Astrocyte (in vitro differentiated cells and primary cell): ENCODE measurements at regions not wholly inside any gene's neighbourhood (a gene's known extent, or its start where the extent isn't known, plus 50 kb on each side); places are given as distances from the start of the nearest gene placed in this dataset.
"Not testable (repeated sequence)": the region's sequence is repeated elsewhere in the genome, so short reads cannot be mapped to it uniquely, and the experiment has no call there.

Experiments
- DNase-seq: peaks from one replicate; pipeline ENCODE4 v3.0.0-alpha.2; 2010; ENCODE audit warnings: low read depth
- FAIRE-seq: peaks from 2 replicates; lab custom pipeline; 2011; peaks lifted over from hg19 to GRCh38; lab: Jason Lieb, UNC
- H2AFZ ChIP-seq: 2 replicates; pipeline ENCODE4 v1.6.0; 2012; ENCODE audit warnings: low read depth, low read length, inconsistent platforms
- H3K27ac ChIP-seq: 2 replicates; pipeline ENCODE4 v1.5.1; 2011; ENCODE audit warnings: low read depth, low read length, inconsistent platforms
- H3K27me3 ChIP-seq: 2 replicates; pipeline ENCODE4 v1.6.0; 2011; ENCODE audit warnings: low read length, inconsistent platforms; ENCODE audit not compliant: insufficient read depth
- H3K36me3 ChIP-seq: 2 replicates; pipeline ENCODE4 v1.5.1; 2011; ENCODE audit warnings: low read length, inconsistent platforms; ENCODE audit not compliant: insufficient read depth
- H3K4me1 ChIP-seq: 2 replicates; pipeline ENCODE4 v1.5.1; 2011; ENCODE audit warnings: low read length, inconsistent platforms; ENCODE audit not compliant: insufficient read depth
- H3K4me2 ChIP-seq: 2 replicates; pipeline ENCODE4 v1.6.0; 2012; ENCODE audit warnings: low read length, inconsistent platforms
- H3K4me3 ChIP-seq: 2 replicates; pipeline ENCODE4 v1.5.1; 2011; ENCODE audit warnings: low read depth, mild to moderate bottlenecking, low read length, inconsistent platforms; ENCODE audit not compliant: insufficient read depth
- H3K79me2 ChIP-seq: 2 replicates; pipeline ENCODE4 v1.6.0; 2012; ENCODE audit warnings: mild to moderate bottlenecking, low read length, inconsistent platforms; ENCODE audit not compliant: insufficient read depth
- H3K9ac ChIP-seq: 2 replicates; pipeline ENCODE4 v1.6.0; 2012; ENCODE audit warnings: mild to moderate bottlenecking, low read length, inconsistent platforms
- H3K9me3 ChIP-seq: 2 replicates; pipeline ENCODE4 v1.5.1; 2012; ENCODE audit warnings: low read depth, mild to moderate bottlenecking, low read length, inconsistent platforms; ENCODE audit not compliant: insufficient read depth
- H4K20me1 ChIP-seq: 2 replicates; pipeline ENCODE4 v1.6.0; 2012; ENCODE audit warnings: low read length, inconsistent platforms; ENCODE audit not compliant: insufficient read depth
- H3K27ac Mint-ChIP-seq: one replicate; pipeline ENCODE4 v1.8.0; 2021; ENCODE audit warnings: mild to moderate bottlenecking, mixed read lengths; ENCODE audit not compliant: unreplicated experiment
- H3K27me3 Mint-ChIP-seq: one replicate; pipeline ENCODE4 v1.8.0; 2021; ENCODE audit warnings: low read depth, mixed read lengths; ENCODE audit not compliant: unreplicated experiment
- H3K36me3 Mint-ChIP-seq: one replicate; pipeline ENCODE4 v1.8.0; 2021; ENCODE audit warnings: low read depth, mixed read lengths; ENCODE audit not compliant: unreplicated experiment
- H3K4me1 Mint-ChIP-seq: one replicate; pipeline ENCODE4 v1.8.0; 2021; ENCODE audit warnings: low read depth, mixed read lengths; ENCODE audit not compliant: unreplicated experiment
- H3K4me3 Mint-ChIP-seq: one replicate; pipeline ENCODE4 v1.8.0; 2021; ENCODE audit warnings: mild to moderate bottlenecking, moderate library complexity, mixed read lengths; ENCODE audit not compliant: unreplicated experiment
- H3K9me3 Mint-ChIP-seq: one replicate; pipeline ENCODE4 v1.8.0; 2021; ENCODE audit warnings: mild to moderate bottlenecking, mixed read lengths; ENCODE audit not compliant: unreplicated experiment
- CTCF ChIP-seq: IDR thresholded peaks from 2 replicates; pipeline ENCODE4 v1.5.1; 2011; ENCODE audit warnings: low read depth, mild to moderate bottlenecking, inconsistent platforms, low read length, moderate library complexity; ENCODE audit not compliant: insufficient read depth
- EZH2 ChIP-seq: IDR thresholded peaks from 2 replicates; pipeline ENCODE4 v1.6.1; 2012; ENCODE audit warnings: mild to moderate bottlenecking, low read length, inconsistent platforms; ENCODE audit not compliant: insufficient read depth

- no peak overlapping the region for H3K27ac Mint-ChIP-seq
- Histone ChIP-seq H3K9ac (no peak overlapping the region), H3K4me2 (no peak overlapping the region), H3K9me3 (no peaks in the 10 kb centered on the region), H3K27ac (no peak overlapping the region), H2AFZ (no peak overlapping the region), H3K4me3 (no peak overlapping the region), H3K27me3 (no peaks in the 10 kb centered on the region), H3K36me3 (no peaks in the 10 kb centered on the region), H3K4me1 (no peaks in the 10 kb centered on the region), H4K20me1 (peaks cover 4% of the 10 kb centered on the region), H3K79me2 (no peaks in the 10 kb centered on the region)
- no peaks in the 10 kb centered on the region for H3K4me1 Mint-ChIP-seq
- FAIRE-seq (no peak), DNase-seq (no peak)
- peaks cover 32% of the 10 kb centered on the region for H3K27me3 Mint-ChIP-seq
- TF ChIP-seq CTCF (no peak), EZH2 (no peak)
- H3K4me3 Mint-ChIP-seq, result no peak overlapping the region
- no peaks in the 10 kb centered on the region for H3K36me3 Mint-ChIP-seq
- H3K9me3 Mint-ChIP-seq, result peaks cover 16% of the 10 kb centered on the region
Measured at GRCh38 chr22:22960307-22960706, 72.7 kb downstream of the IGLL5 start.

GRCh38 chr22:22961574-22961973 lies 74.0 kb downstream of the IGLL5 start:
- Mint-ChIP-seq H3K9me3 (peaks cover 16% of the 10 kb centered on the region), H3K4me3 (no peak overlapping the region), H3K36me3 (no peaks in the 10 kb centered on the region), H3K27ac (no peak overlapping the region), H3K27me3 (peaks cover 36% of the 10 kb centered on the region), H3K4me1 (no peaks in the 10 kb centered on the region)
- H3K79me2 ChIP-seq, result no peaks in the 10 kb centered on the region
- H4K20me1 ChIP-seq, result no peaks in the 10 kb centered on the region
- H3K36me3 ChIP-seq, result no peaks in the 10 kb centered on the region
- DNase-seq, result no peak
- H2AFZ ChIP-seq, result no peak overlapping the region
- TF ChIP-seq CTCF, result no peak
- TF ChIP-seq EZH2, result no peak
- no peak overlapping the region for H3K27ac ChIP-seq
- no peaks in the 10 kb centered on the region for H3K9me3 ChIP-seq
- no peak overlapping the region for H3K9ac ChIP-seq
- no peak for FAIRE-seq
- H3K27me3 ChIP-seq, result no peaks in the 10 kb centered on the region
- no peak overlapping the region for H3K4me2 ChIP-seq
- H3K4me3 ChIP-seq, result no peak overlapping the region
- no peaks in the 10 kb centered on the region for H3K4me1 ChIP-seq

GRCh38 chr22:22968366-22968765 lies 80.8 kb downstream of the IGLL5 start:
- Histone ChIP-seq H3K79me2 (no peaks in the 10 kb centered on the region), H3K4me2 (no peak overlapping the region), H3K36me3 (no peaks in the 10 kb centered on the region), H3K27ac (no peak overlapping the region), H3K9me3 (no peaks in the 10 kb centered on the region), H3K4me3 (no peak overlapping the region), H3K27me3 (no peaks in the 10 kb centered on the region), H2AFZ (no peak overlapping the region), H3K4me1 (no peaks in the 10 kb centered on the region), H3K9ac (no peak overlapping the region), H4K20me1 (no peaks in the 10 kb centered on the region)
- Mint-ChIP-seq H3K27ac (no peak overlapping the region), H3K4me3 (no peak overlapping the region), H3K9me3 (peaks cover 13% of the 10 kb centered on the region), H3K27me3 (peaks cover 58% of the 10 kb centered on the region), H3K4me1 (no peaks in the 10 kb centered on the region), H3K36me3 (no peaks in the 10 kb centered on the region)
- DNase-seq, result no peak
- no peak for TF ChIP-seq CTCF
- TF ChIP-seq EZH2, result no peak
- no peak for FAIRE-seq

- H4K20me1 ChIP-seq, H3K36me3 ChIP-seq, H3K9me3 ChIP-seq, H3K36me3 Mint-ChIP-seq, H3K9ac ChIP-seq, FAIRE-seq, H2AFZ ChIP-seq, H3K79me2 ChIP-seq, H3K9me3 Mint-ChIP-seq, H3K27ac Mint-ChIP-seq, H3K4me1 Mint-ChIP-seq, H3K4me2 ChIP-seq, H3K4me1 ChIP-seq, H3K4me3 ChIP-seq, H3K27me3 ChIP-seq, H3K27ac ChIP-seq, DNase-seq, H3K4me3 Mint-ChIP-seq: not testable (repeated sequence)
- peaks cover 69% of the 10 kb centered on the region for H3K27me3 Mint-ChIP-seq
Measured at GRCh38 chr22:22972605-22973004, 85.0 kb downstream of the IGLL5 start.
